GM20431 (cell line): ENCODE measurements at regions not wholly inside any gene's neighbourhood (a gene's known extent, or its start where the extent isn't known, plus 50 kb on each side); places are given as distances from the start of the nearest gene placed in this dataset.

Experiments used
- in situ Hi-C: fragments of 300-500 bp; cut with MseI, MboI; formaldehyde crosslinking; loops from one replicate; pipeline ENCODE4 v1.15.0; 2020; ENCODE audit warnings: low sequenced_read_pairs; ENCODE audit not compliant: unreplicated experiment

DNA sequence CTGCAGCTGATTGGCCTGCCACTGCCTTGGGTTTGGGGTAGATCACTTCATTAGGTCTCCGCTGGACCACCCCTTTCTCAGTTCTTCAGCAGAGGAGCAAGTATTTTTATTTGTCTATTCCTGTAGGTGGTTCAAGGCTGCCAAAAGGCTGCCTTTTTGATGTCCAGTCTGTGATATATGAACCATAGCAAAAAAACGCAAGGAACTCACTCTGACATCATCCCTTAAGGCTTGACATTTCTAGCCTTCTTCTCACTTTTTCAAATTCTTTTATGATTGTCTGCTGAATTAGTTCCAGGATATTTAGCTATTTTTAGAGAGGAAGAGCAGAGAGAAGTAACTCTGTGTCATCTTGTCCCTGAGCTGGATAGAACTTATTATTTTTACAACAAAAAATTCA, 269.2 kb downstream of the BAMBI start:
- in situ Hi-C loops, result no loop called here

DNA sequence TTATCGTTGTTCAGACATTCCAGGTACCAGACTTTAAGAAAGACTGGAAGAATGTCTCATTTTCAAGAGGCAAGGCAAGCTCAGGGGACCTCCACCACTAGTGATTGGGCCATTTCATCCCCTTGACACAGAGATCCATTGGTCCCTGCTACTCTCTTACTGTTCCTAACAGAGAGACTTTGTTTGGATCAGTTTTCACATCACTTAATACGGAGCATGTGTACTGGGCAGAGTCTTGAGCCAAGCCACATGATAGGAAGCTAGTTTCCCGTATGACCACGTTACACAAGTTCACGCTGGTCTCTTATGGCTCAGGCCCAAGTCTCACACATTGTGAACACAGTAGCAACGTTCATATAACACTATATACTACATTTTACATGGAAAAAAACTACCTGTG, 269.9 kb downstream of the BAMBI start:
- in situ Hi-C loops, result no loop called here

DNA sequence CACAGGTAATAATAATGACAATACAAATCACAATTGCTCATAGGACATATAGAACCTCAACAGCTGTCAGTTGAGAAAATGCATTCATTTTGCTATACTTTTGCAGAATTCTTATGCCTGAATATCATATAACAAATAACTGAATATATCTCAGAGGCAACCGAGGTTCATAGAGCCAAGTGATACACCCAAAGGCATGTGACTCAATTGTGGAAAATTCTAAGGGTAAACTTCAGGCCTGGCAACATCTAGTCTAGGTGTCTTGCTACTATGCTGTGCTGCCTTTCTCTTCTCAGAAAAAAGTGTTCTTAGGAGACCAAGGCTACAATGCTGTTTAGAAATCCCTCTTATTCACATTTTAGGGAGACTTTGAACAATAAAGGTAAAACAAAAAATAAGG, 270.7 kb downstream of the BAMBI start:
- in situ Hi-C loops, result no loop called here

DNA sequence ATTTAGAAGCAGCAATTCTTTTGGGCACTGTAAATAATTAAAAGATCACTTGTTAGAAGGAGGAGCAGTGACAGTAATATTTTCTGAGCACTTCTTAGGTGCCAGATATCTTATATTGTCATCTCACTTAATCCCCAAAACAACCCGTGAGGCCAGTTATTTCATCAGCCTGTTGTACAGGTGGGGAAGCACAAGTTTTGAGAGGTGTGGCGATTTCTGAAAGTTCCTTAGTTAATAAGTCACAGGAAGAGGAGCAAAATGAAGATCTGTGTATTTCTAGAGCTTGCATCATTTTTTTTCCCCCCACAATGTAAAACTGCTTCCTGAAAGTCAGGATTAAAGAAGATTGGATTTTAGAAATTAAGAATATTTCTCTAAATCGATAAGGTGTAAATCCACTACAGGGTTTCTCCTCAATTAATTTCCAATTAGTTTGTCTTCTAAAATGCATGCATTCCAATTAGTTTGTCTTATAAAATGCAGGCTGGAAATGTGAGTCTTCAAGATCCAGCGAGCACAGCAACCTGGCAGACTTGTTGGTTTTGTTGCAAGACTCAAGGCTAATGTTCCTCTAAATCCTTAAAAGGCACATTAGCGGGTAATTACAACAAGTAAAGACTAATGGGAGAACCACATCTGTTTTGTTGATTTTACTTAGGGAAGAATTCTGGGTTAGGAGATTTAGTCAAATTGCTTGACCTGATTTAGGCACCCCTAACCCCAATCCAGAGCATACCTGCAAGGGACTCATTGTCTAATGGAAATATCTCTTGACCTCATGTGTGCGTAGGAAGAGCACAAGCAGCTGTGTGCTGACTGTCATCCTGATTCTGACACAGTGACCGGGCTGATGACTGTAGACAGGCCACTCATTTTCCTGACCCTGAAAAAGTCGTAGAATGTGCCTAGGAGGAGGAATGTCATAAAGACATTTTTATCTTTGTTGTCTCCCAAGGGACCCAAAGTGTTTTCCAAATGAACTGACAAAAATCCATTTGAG, 272.0 kb downstream of the BAMBI start:
- in situ Hi-C loops, result no loop called here

DNA sequence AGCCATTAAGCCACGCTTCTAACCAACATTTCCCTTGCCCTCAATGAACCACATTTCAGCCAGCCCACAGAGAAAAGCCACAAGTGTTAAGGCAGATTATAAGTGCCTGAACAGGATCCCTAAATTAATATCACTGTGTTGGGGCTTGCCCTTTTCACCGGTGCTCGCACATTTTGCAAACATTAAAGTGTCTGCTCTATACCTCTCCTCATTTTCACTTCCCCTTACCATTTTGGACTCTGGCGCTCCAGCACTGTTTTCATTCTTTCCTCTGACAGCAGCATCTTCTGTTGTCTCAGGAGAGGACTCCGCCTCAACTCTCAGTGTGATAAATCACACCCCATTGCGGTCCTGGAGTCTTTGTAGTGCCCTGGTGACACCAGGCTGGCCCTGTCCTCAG, 274.2 kb downstream of the BAMBI start:
- in situ Hi-C loops, result no loop called here

DNA sequence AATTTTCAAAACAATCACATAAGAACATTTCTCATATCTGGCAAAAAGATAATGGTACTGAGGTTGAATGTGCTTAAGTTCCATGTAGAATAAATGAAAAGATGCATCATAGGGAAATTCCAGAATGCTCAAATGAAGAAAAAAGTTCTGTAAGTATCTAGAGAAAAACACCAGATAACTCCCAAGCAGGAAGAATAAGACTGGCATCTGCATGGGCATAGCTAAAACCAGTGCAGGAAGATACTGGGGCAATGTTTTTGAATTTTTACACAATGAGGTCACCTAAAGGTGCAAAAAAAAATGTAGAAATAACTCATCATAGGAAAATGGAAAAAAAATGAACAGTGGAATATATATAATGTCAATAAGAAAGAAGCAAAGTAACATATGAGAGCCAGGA, 275.2 kb downstream of the BAMBI start:
- in situ Hi-C loops, result no loop called here

DNA sequence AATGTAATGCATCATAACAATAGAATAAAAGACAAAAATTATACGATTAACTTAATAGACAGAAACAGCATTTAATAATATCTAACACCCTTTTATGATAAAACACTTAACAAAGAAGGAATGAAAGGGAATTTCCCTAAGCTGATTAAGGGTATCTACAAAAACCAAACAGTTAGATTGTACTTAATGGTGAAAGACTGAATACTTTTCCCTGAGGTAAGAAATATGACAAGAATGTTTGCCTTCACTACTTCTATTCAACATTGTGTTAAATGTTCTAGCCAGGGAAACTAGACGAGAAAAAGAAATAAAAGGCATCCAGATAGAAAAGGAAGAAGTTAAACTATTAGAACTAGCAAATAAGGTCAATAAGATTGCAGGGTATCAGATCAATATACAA, 276.9 kb downstream of the BAMBI start:
- in situ Hi-C loops, result no loop called here

DNA sequence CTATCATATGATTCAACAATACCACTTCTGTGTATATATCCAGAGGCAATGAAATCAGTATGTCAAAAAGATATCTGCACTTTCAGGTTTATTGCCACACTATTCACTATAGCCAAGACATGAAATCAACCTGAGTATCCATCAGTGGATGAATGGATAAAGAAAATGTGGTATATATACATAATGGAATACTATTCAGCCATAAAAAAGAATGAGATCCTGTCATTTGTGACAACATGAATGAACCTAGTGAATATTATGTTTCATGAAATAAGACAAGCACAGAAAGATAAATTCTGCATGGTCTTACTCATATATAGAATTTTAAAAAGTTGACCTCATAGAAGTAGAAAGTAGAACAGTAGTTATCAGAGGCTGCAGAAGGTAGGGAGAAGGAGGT, 281.1 kb downstream of the BAMBI start:
- in situ Hi-C loops, result no loop called here

DNA sequence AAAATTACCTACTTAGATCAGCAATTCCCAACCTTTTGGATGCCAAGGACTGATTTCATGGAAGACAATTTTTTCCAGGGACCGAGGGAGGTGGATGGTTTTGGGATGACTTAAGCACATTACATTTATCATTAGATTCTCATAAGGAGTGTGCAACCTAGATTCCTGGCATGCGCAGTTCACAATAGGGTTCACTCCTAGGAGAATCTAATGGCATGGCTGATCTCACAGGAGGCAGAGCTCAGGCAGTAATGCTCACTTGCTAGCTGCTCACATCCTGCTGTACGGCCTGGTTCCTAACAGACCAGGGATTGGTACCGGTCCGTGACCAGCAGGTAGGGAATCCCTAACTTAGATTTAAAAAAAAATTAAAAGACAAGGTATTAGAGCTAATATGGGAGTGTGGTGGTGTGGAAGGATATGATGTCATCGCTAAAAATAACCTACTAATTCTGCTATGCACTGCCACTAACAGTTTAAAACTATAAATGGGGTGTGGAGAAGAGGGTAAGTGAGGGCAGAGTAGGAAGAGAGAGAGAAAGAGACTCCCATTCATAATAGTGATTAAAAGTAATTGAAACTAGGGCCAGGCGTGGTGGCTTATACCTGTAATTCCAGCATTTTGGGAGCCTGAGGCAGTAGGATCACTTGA, 282.7 kb downstream of the BAMBI start:
- in situ Hi-C loops, result no loop called here

DNA sequence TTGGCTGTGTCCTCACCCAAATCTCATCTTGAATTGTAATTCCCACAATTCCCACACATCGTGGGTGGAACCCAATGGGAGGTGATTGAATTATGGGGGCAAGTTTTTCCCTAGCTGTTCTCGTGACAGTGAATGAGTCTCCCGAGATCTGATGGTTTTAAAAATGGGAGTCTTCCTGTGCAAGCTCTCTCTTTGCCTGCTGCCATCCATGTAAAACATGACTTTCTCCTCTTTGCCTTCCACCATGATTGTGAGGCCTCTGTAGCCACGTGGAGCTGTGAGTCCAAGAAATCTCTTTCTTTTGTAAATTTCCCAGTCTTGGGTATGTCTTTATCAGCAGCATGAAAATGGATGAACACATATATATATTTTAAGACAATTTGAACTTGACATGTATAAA, 285.4 kb downstream of the BAMBI start:
- in situ Hi-C loops, result no loop called here

DNA sequence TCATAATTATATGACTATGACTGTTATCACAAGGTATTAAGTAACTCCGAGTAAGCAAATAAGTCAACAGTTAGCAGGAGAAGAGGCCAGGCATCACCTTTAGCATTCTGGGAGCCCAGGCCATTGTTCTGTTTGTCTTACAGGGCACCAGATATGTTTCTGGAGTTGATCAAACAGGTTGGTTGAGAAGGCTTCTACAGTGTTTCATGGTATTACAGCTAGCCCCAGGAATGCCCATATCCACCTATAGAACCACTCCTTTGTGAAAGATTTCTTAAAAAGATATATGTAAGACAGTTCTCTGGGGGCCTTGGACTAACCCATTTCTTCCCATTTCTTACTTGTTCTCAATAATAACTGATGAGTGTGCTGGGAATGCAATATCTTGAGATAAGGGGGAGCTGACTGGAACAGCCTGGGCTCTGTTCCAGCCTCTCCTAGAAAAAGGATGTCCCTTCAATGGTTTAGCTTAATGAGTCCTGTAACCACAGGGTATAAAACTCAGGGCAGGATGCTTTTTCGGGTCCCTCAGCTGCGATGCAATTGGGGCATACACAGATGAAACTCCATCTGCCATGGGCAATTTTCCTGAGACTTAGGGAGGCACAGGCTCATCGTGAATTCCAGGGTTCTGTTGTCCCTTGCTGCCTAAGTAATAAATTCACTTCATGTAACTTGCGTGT, 286.4 kb downstream of the BAMBI start:
- in situ Hi-C loops, result no loop called here

DNA sequence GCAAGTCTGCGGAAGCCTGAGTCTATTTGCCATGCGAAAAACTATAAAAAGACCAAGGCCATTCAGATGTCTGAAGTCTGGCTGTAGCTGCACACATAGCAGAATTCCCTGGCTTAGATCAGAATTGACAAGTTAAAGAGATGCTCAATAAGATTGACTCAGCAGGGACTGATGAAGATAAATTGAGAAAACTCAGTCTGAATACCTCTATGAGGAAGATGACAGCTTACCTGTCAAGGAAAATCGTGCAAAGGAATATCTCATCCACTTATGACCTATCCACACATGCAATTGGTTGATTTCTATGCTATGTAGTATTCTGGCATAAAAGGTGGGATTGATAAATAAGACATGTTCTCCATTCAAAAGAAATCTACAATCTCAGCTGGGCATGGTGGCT, 288.6 kb downstream of the BAMBI start:
- in situ Hi-C loops, result no loop called here

DNA sequence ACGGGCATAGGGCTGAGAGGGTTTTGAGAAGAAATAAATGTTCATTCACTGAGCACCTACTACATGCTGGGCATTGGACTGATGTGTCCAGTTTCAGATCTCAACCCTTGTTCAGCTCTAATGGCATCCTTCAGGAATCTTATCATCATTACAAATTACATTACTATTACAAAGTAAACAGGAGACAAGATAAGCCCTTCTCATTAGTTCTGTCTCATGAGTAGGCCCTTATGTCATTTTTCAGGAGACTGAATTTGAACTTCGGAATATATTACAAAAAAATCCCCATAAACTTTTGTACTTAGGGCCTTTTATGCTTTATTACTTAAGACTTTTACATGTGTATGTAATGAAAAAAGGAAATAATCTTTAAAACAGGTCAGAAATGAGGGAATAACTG, 289.7 kb downstream of the BAMBI start:
- in situ Hi-C loops, result no loop called here

DNA sequence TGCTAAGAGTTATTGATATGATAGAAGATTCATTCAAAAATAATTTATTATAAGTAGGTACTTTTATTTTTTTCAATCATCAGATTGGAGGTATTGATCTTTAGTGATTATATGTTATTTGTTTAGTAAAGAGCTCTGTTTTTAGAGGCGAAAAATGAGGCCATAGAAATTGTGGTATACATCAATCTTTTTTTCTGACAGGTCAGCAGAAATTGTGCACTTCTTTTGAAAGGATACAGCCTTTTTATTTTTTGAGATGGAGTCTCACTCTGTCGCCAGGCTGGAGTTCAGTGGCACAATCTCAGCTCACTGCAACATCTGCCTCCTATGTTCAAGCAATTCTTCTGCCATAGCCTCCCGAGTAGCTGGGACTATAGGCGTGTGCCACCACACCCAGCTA, 292.1 kb downstream of the BAMBI start:
- in situ Hi-C loops, result no loop called here

DNA sequence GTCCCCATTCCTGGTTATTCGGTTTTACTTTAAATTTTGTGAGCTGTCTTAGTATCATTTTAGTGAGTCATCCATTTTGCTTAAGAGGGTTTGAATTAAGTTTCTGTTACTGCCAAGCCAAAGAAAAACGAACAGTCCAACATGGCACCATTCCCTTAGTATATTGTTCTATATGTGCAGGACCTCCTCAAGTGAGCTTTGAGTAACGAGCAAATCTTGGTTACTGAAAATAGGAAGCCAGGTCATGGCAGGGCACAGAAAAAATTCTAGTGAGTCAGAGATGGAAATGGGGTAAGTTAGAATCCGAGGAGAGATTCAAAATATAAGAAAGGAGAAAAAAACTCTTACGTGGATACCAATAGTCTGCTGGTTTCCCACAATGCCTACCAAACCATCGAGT, 292.9 kb downstream of the BAMBI start:
- in situ Hi-C loops, result no loop called here

DNA sequence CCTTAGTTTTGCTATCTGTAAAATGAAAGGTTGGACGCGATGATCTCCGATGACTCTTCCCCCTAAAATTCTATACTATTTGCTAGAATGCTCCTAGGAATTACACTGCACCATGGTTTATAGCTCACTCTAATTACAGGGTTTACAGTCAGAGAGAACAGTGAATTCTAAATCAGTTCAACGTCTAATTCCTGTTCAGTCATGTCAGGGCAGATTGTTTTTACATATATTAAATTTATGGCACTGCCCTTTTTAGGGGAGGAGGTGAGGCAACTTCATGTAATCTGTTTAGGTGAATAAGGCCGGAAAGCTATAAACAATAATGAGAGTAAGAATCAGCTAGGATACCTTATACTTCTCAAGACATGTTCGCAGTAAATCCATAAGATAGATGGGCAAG, 293.9 kb downstream of the BAMBI start:
- in situ Hi-C loops, result no loop called here

DNA sequence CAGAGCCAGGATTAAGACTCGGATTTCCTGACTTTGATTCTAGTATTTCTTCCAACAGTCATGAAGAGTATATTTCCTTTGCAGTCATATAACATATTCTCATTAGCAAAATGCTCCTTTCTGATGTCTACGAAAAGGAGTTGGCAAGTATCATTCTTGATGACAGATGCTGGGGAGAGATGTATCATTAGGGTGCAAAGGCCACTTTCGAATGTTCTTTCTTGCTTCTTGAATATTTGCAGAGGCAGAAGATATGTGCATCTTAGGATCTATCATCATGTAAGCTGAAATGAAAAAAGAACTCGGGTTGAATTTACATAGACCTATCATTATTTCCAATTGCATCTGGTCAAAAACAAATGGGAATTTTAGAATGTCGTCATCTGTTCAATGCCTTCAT, 294.4 kb downstream of the BAMBI start:
- in situ Hi-C loops, result no loop called here

DNA sequence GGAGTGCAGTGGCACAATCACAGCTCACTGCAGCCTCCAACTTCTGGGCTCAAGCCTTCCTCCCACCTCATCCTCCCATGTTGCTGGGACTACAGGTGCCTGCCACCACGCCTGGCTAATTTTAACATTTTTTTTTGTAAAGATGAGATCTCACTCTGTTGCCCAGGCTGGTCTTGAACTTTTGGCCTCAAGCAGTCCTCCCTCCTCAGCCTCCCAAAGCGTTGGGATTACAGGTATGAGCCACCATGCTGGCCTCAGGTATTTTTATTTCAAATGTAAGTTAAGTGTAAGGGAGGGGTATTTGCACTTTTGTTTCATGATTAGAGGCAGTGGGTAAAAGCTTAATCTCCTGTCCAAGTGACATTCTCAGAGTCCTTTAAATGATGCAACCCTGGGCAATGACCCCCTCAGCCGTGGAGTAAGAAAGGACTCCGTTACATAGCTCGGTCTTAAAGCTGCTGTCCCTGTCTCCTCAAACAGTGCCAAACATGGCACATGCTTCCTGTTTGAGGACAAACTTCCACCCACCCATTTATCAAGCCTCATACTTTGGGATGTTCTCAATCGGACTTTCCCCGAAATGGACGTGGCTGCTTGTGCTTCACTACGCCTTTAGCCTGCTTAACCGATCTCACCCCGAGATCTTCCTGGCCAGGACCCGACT, 296.1 kb downstream of the BAMBI start:
- in situ Hi-C loops, result no loop called here

DNA sequence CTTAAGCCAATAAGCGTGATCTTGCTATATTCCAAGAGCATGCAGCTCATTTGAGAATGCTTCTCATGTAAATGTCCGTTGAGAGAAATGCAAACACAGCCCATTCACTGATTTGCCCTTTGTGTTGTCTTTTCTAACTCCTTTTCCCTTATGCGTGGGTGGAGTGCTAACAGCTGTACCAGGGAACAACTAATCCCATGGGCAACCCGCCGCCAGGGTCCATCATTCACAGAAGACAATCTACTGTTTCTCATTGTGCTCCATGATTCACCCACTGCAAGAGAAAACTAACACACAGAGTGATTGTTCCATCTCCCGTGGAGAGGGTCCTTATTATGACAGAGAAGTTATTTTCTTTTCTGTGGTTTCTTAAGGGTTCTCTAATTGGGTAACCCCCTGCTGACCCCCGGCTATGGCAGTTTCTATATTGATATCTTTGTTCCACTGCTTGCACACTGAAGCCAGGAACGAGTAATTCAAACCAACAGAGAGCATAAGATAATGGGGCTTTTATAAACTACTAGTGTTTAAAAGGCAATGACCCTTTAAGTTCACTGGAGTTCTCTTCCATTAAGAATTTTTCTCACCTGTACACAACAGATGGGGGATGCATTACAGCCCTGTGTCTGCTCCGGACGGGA, 298.7 kb downstream of the BAMBI start:
- in situ Hi-C loops, result no loop called here

DNA sequence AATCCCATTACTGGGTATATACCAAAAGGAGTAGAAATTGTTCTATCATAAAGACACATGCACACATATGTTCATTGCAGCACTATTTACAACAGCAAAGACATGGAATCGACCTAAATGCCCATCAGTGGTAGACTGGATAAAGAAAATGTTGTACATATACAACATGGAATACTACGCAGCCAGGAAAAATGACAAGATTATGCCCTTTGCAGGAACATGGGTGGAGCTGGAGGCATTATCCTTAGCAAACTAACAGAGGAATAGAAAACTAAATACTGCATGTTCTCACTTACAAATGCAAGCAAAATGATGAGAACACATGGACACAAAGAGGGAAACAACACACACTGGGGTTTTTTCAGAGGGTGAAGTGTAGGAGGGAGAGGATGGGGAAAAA, 300.2 kb downstream of the BAMBI start:
- in situ Hi-C loops, result no loop called here
